ENCODE measurements at regions not wholly inside any gene's neighbourhood (a gene's known extent, or its start where the extent isn't known, plus 50 kb on each side); places are given as distances from the start of the nearest gene placed in this dataset.

DNA sequence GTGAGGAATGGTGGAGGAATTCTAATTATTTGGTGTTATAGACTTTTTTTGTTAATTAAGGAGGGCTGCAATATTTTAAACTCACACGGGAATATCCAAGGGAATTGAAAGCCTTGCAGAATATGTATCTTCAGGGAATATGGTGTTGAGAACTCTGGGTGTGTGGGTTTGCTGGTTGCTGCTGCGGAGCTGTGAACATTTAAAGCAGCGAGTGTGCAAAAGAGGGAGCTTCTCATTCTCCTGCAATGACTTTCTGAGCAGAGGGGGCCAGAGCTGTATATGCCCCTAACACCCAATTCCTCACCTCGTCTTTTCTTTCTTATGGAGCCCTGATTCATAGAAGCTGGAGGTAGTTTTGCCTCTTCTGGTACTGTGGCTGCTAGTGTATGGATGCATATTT is 217.7 kb downstream of the HIPK3 start:
- TF ChIP-seq, protein P1, sequence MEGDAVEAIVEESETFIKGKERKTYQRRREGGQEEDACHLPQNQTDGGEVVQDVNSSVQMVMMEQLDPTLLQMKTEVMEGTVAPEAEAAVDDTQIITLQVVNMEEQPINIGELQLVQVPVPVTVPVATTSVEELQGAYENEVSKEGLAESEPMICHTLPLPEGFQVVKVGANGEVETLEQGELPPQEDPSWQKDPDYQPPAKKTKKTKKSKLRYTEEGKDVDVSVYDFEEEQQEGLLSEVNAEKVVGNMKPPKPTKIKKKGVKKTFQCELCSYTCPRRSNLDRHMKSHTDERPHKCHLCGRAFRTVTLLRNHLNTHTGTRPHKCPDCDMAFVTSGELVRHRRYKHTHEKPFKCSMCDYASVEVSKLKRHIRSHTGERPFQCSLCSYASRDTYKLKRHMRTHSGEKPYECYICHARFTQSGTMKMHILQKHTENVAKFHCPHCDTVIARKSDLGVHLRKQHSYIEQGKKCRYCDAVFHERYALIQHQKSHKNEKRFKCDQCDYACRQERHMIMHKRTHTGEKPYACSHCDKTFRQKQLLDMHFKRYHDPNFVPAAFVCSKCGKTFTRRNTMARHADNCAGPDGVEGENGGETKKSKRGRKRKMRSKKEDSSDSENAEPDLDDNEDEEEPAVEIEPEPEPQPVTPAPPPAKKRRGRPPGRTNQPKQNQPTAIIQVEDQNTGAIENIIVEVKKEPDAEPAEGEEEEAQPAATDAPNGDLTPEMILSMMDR (IDR thresholded peaks at IDR 0.05; ENCODE audit: control extremely low read depth, extremely low read depth, low read depth, missing control alignments): no peak
- CTCF ChIA-PET: no interaction called here
- no peak for DNase-seq (ENCODE audit: extremely low spot score)
- POLR2A ChIA-PET: no interaction called here

- CTCF ChIA-PET: no interaction called here
- POLR2A ChIA-PET: interaction anchor here (0.6 kb wide), 1 partner anchor 912 kb away, joined by 3 read pairs; no protein-coding TSS in a partner anchor
- DNase-seq (ENCODE audit: extremely low spot score): no peak
- TF ChIP-seq, protein P1 (IDR thresholded peaks at IDR 0.05; ENCODE audit: control extremely low read depth, extremely low read depth, low read depth, missing control alignments): no peak
These were observed 214.4 kb downstream of the HIPK3 start for GRCh38 chr11:33471541-33471940.

- ChIA-PET CTCF (interaction anchor here (0.8 kb wide), 1 partner anchor 12 kb away, joined by 4 read pairs; no protein-coding TSS in a partner anchor), POLR2A (no interaction called here)
- TF ChIP-seq, protein P1 (IDR thresholded peaks at IDR 0.05; ENCODE audit: control extremely low read depth, extremely low read depth, low read depth, missing control alignments): no peak
These were observed 210.8 kb downstream of the HIPK3 start for GRCh38 chr11:33467966-33468365.

DNA sequence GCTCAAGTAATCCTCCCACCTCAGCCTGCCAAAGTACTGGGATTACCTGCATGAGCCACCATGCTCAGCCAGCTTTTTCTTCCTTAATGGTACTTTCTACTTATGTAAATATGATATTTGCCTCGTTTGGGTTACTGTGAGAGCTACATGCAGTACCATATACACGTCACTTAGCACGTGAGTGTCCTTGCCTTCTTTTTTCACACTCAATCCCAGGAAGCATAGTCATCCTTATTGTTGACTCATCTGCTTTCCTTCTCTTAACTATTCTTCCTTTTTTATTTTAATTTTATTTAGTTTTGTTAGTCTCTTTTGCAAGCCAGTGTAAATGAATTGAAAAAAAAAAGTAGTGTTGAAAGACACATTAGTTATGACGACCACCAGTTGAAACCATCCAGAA is 205.9 kb downstream of the HIPK3 start:
- no peak for DNase-seq (ENCODE audit: extremely low spot score)
- POLR2A ChIA-PET: no interaction called here
- CTCF ChIA-PET: interaction anchor here (0.8 kb wide), 1 partner anchor 16 kb away, joined by 3 read pairs; no protein-coding TSS in a partner anchor
- TF ChIP-seq, protein P1 (IDR thresholded peaks at IDR 0.05; ENCODE audit: control extremely low read depth, extremely low read depth, low read depth, missing control alignments): no peak

More at GRCh38 chr11:33467966-33468365, 210.8 kb downstream of the HIPK3 start:
- DNase-seq (ENCODE audit: extremely low spot score): no peak

DNA sequence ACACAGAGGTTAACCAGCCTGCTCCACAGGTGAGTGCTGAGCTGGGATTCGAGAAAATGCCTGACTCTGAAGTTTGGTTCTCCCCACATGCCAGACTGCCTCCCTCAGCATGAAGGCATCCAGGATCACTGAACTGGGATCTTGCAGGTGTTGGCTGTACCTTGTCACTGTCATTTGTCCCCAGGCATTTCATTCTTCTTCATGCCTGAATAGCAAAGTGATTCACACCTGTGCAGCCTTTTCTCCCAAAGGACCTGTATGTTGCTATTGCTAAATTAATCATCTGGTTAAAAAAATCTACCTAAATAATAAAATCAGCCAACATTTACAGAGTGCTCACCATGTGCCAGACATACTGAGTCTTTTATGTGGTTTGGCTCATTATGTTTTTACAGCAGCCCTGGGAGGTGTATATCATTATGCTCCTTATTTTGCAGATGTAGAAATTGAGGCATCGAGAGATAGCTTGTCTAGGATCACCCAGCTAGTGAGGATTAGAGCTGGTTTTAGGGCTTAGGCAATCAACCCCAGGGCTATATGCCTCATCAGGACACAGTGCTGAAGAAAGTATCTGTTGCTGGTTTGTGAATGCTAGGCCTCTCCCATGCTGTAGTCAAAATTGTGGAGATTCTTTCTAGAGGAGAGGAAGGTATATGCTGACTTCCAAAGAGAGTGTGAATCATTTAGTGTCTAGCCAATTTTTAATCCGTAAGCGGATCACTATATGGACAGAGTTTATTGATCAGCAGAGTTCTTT is 204.4 kb downstream of the HIPK3 start:
- TF ChIP-seq, protein P1 (IDR thresholded peaks at IDR 0.05; ENCODE audit: control extremely low read depth, extremely low read depth, low read depth, missing control alignments): no peak
- no peak for DNase-seq (ENCODE audit: extremely low spot score)
- CTCF ChIA-PET: interaction anchor here (0.7 kb wide), 1 partner anchor 26 kb away, joined by 3 read pairs; no protein-coding TSS in a partner anchor
- POLR2A ChIA-PET: no interaction called here

- POLR2A ChIA-PET: no interaction called here
- no peak for DNase-seq (ENCODE audit: extremely low spot score)
- TF ChIP-seq, protein P1 (IDR thresholded peaks at IDR 0.05; ENCODE audit: control extremely low read depth, extremely low read depth, low read depth, missing control alignments): no peak
- CTCF ChIA-PET: interaction anchor here (0.8 kb wide), 1 partner anchor 228 kb away, joined by 3 read pairs; no protein-coding TSS in a partner anchor
These were observed 200.8 kb downstream of the HIPK3 start for GRCh38 chr11:33457948-33458347.

Data from GM10248 (cell line).